Natural killer cell (primary cell): ENCODE measurements at regions not wholly inside any gene's neighbourhood (a gene's known extent, or its start where the extent isn't known, plus 50 kb on each side); places are given as distances from the start of the nearest gene placed in this dataset.

Experiments used
- ATAC-seq, 3 donors: fragments of 150-1000 bp in 2 of 3; fragments of 200-7000 bp in 1 of 3; cut with Tn5 transposase; 1 replicate in 1 of 3; 2 replicates in 2 of 3; pipeline ENCODE4 v1.10.0; 2021; ENCODE audit warnings: mild to moderate bottlenecking in 2 of 3, moderate library complexity in 2 of 3
- DNase-seq, 2 donors: peaks; one replicate each; pipeline versions ENCODE4 v3.0.0 to v3.0.0-alpha.2; 2013 to 2021; ENCODE audit warnings: mixed read lengths in 1 of 2
- H3K27ac ChIP-seq: one replicate; pipeline ENCODE4 v1.5.1; 2013; ENCODE audit warnings: mild to moderate bottlenecking, low read length
- H3K27me3 ChIP-seq: one replicate; pipeline ENCODE4 v1.6.1; 2013; ENCODE audit warnings: low read length; ENCODE audit not compliant: control insufficient read depth, insufficient read depth
- H3K36me3 ChIP-seq: one replicate; pipeline ENCODE4 v1.6.1; 2013; ENCODE audit warnings: low read length; ENCODE audit not compliant: control insufficient read depth, insufficient read depth
- H3K4me1 ChIP-seq: one replicate; pipeline ENCODE4 v1.6.1; 2013; ENCODE audit warnings: low read length; ENCODE audit not compliant: control insufficient read depth, insufficient read depth
- H3K4me3 ChIP-seq: one replicate; pipeline ENCODE4 v1.5.1; 2013; ENCODE audit warnings: low read length
- H3K9me3 ChIP-seq: one replicate; pipeline ENCODE4 v1.6.1; 2013; ENCODE audit warnings: low read length; ENCODE audit not compliant: control insufficient read depth, insufficient read depth
- H3K27ac Mint-ChIP-seq, 2 donors: one replicate each; pipeline ENCODE4 v1.8.0; 2022; ENCODE audit warnings: mild to moderate bottlenecking in 2 of 2, mixed read lengths in 2 of 2, moderate library complexity in 1 of 2
- H3K27me3 Mint-ChIP-seq, 2 donors: one replicate each; pipeline ENCODE4 v1.8.0; 2022; ENCODE audit warnings: low read depth in 2 of 2, mixed read lengths in 2 of 2
- H3K36me3 Mint-ChIP-seq: one replicate; pipeline ENCODE4 v1.8.0; 2022; ENCODE audit warnings: mixed read lengths
- H3K4me1 Mint-ChIP-seq, 2 donors: one replicate each; pipeline ENCODE4 v1.8.0; 2022; ENCODE audit warnings: mixed read lengths in 2 of 2
- H3K4me3 Mint-ChIP-seq: one replicate; pipeline ENCODE4 v1.8.0; 2022; ENCODE audit warnings: mild to moderate bottlenecking, moderate library complexity, mixed read lengths
- H3K9me3 Mint-ChIP-seq, 2 donors: one replicate each; pipeline ENCODE4 v1.8.0; 2022; ENCODE audit warnings: mixed read lengths in 2 of 2
- CTCF ChIP-seq: fragments of 200-600 bp; IDR thresholded peaks from one replicate; pipeline ENCODE4 v1.8.0; 2022; ENCODE audit warnings: antibody characterized with exemption
- WGBS: methylation state at CpG from one replicate; pipeline ENCODE4 v1.1.7; 2013; ENCODE audit warnings: missing lambda C conversion rate; ENCODE audit not compliant: insufficient coverage; 5-methylcytosine and 5-hydroxymethylcytosine counted together
- intact Hi-C: fragments of 100-400 bp; cut with micrococcal nuclease; formaldehyde crosslinking; loops from one replicate; pipeline ENCODE4 v1.14.2; 2022

- Mint-ChIP-seq H3K27me3 (peaks cover 6 to 11% of the 10 kb centered on the region in 2 donors), H3K27ac (no peak overlapping the region), H3K36me3 (no peaks in the 10 kb centered on the region), H3K9me3 (no peaks in the 10 kb centered on the region), H3K4me1 (no peaks in the 10 kb centered on the region), H3K4me3 (no peak overlapping the region)
- H3K4me3 ChIP-seq: no peak overlapping the region
- H3K4me1 ChIP-seq: no peaks in the 10 kb centered on the region
- no peaks in the 10 kb centered on the region for H3K9me3 ChIP-seq
- no peaks in the 10 kb centered on the region for H3K27me3 ChIP-seq
- intact Hi-C loops: no loop called here
- no peaks in the 10 kb centered on the region for H3K36me3 ChIP-seq
- DNase-seq (no peak), ATAC-seq (no peak)
- H3K27ac ChIP-seq: no peak overlapping the region
- no peak for TF ChIP-seq CTCF
- 81% methylated on average over 17 of the region's 17 CpGs for WGBS
Observed at GRCh38 chr2:71786291-71787107, 333.1 kb downstream of the DYSF start.

GRCh38 chr2:71785516-71785981 lies 332.2 kb downstream of the DYSF start:
- Mint-ChIP-seq H3K4me3 (no peak overlapping the region), H3K9me3 (no peaks in the 10 kb centered on the region), H3K27me3 (peaks cover 6 to 13% of the 10 kb centered on the region in 2 donors), H3K36me3 (no peaks in the 10 kb centered on the region), H3K27ac (no peak overlapping the region), H3K4me1 (no peaks in the 10 kb centered on the region)
- TF ChIP-seq CTCF: no peak
- no peak overlapping the region for H3K27ac ChIP-seq
- H3K4me1 ChIP-seq: no peaks in the 10 kb centered on the region
- no peaks in the 10 kb centered on the region for H3K36me3 ChIP-seq
- ATAC-seq: no peak
- intact Hi-C loops: no loop called here
- no peaks in the 10 kb centered on the region for H3K9me3 ChIP-seq
- no peaks in the 10 kb centered on the region for H3K27me3 ChIP-seq
- DNase-seq: no peak
- WGBS: 58% methylated on average over 23 of the region's 23 CpGs
- no peak overlapping the region for H3K4me3 ChIP-seq

GRCh38 chr2:71784734-71785511 lies 331.6 kb downstream of the DYSF start:
- Mint-ChIP-seq H3K4me3 (no peak overlapping the region), H3K36me3 (no peaks in the 10 kb centered on the region), H3K4me1 (no peaks in the 10 kb centered on the region), H3K9me3 (no peaks in the 10 kb centered on the region), H3K27ac (no peak overlapping the region), H3K27me3 (peaks cover 6 to 13% of the 10 kb centered on the region in 2 donors)
- H3K9me3 ChIP-seq: no peaks in the 10 kb centered on the region
- intact Hi-C loops: no loop called here
- no peaks in the 10 kb centered on the region for H3K36me3 ChIP-seq
- no peaks in the 10 kb centered on the region for H3K27me3 ChIP-seq
- DNase-seq: no peak
- no peak for TF ChIP-seq CTCF
- no peak for ATAC-seq
- WGBS: 85% methylated on average over 6 of the region's 8 CpGs
- H3K27ac ChIP-seq: no peak overlapping the region
- no peak overlapping the region for H3K4me3 ChIP-seq
- no peaks in the 10 kb centered on the region for H3K4me1 ChIP-seq
